ENCODE measurements at regions not wholly inside any gene's neighbourhood (a gene's known extent, or its start where the extent isn't known, plus 50 kb on each side); places are given as distances from the start of the nearest gene placed in this dataset.

GRCh38 chr17:34001246-34001645 lies 253.8 kb upstream of the CCL2 start:
- WGBS (ENCODE audit: insufficient coverage) = no CpG with 5 or more reads among the region's 2 CpGs
- no peak for TF ChIP-seq EZH2 (IDR thresholded peaks at IDR 0.05; ENCODE audit: borderline replicate concordance, insufficient read depth, low read depth, low read length, poor library complexity, severe bottlenecking)
- no peak for TF ChIP-seq CTCF (IDR thresholded peaks at IDR 0.05)
- no peak overlapping the region for H3K27ac Mint-ChIP-seq

DNA sequence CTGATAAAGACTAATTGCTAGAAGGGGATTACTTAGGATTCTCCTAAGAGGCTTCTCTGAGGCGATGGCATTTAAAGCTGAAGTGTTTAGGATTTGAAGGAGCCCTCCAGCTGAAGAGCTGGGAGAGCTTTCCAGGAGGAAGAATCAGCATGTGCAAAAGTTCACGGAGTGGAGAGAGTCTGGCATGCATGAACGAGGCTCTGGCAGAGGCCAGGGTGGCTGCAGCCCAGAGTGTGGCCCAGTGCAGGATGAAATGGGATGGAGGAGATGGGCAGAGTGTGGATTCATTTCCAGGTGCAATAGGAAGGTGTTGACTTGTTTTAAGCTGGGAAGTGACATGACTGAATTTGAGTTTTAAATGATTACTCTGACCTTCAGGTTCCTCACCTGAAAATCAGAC lies 249.0 kb upstream of the CCL2 start:
- H3K4me1 Mint-ChIP-seq = no peaks in the 10 kb centered on the region
- Histone ChIP-seq H3K4me2 (replicated peaks; ENCODE audit: low read depth, low read length, poor library complexity, severe bottlenecking) (no peak overlapping the region), H3K4me3 (ENCODE audit: control extremely low read depth in 1 of 5, extremely low read depth in 1 of 5, insufficient read depth in 1 of 5, low read depth in 2 of 5, low read length in 4 of 5) (no peak overlapping the region), H3K27me3 (replicated peaks in 1 of 4; ENCODE audit: control extremely low read depth in 1 of 4, control insufficient read depth in 3 of 4, insufficient read depth in 4 of 4, low read length in 3 of 4) (peaks cover 0 to 11% (median 0%) of the 10 kb centered on the region in 4 experiments), H3K36me3 (replicated peaks in 1 of 2; ENCODE audit: control extremely low read depth in 1 of 2, control insufficient read depth in 1 of 2, extremely low read depth in 1 of 2, insufficient read depth in 2 of 2, low read length in 1 of 2) (no peaks in the 10 kb centered on the region), H3K9me3 (ENCODE audit: control extremely low read depth in 1 of 3, control insufficient read depth in 2 of 3, insufficient read depth in 1 of 3, low read length in 2 of 3) (peaks cover 0 to 6% (median 5%) of the 10 kb centered on the region in 3 donors), H3K9ac (ENCODE audit: low read length) (no peak overlapping the region), H4K20me1 (ENCODE audit: control insufficient read depth, insufficient read depth, low read length, poor library complexity, severe bottlenecking) (no peaks in the 10 kb centered on the region), H2AFZ (ENCODE audit: insufficient read depth, low read depth, low read length, poor library complexity, severe bottlenecking) (no peak overlapping the region), H3K27ac (ENCODE audit: low read length in 2 of 2) (no peak overlapping the region), H3K4me1 (ENCODE audit: control insufficient read depth in 2 of 2, insufficient read depth in 2 of 2, low read length in 2 of 2) (no peaks in the 10 kb centered on the region), H3K79me2 (ENCODE audit: control insufficient read depth, insufficient read depth, low read length) (no peaks in the 10 kb centered on the region)
- ATAC-seq (ENCODE audit: low read depth) = no peak
- intact Hi-C loops (cut with micrococcal nuclease) = no loop called here
- DNase-seq = no peak
- H3K4me3 Mint-ChIP-seq = no peak overlapping the region
- H3K27ac Mint-ChIP-seq = no peak overlapping the region
- H3K9me3 Mint-ChIP-seq (ENCODE audit: insufficient read depth) = no peaks in the 10 kb centered on the region
- peaks cover 33% of the 10 kb centered on the region for H3K27me3 Mint-ChIP-seq
- 74% methylated on average over 3 of the region's 3 CpGs for WGBS (ENCODE audit: insufficient coverage)
- CTCF ChIA-PET = no interaction called here
- POLR2A ChIA-PET = no interaction called here
- no peak for TF ChIP-seq EZH2 (IDR thresholded peaks at IDR 0.05; ENCODE audit: borderline replicate concordance, insufficient read depth, low read depth, low read length, poor library complexity, severe bottlenecking)
- no peak for TF ChIP-seq CTCF (IDR thresholded peaks at IDR 0.05)

More at GRCh38 chr17:34001246-34001645, 253.8 kb upstream of the CCL2 start:
- POLR2A ChIA-PET = no interaction called here
- Histone ChIP-seq H3K9ac (ENCODE audit: low read length) (no peak overlapping the region), H3K4me1 (ENCODE audit: control insufficient read depth in 2 of 2, insufficient read depth in 2 of 2, low read length in 2 of 2) (no peaks in the 10 kb centered on the region), H3K36me3 (replicated peaks in 1 of 2; ENCODE audit: control extremely low read depth in 1 of 2, control insufficient read depth in 1 of 2, extremely low read depth in 1 of 2, insufficient read depth in 2 of 2, low read length in 1 of 2) (no peaks in the 10 kb centered on the region), H3K4me3 (ENCODE audit: control extremely low read depth in 1 of 5, extremely low read depth in 1 of 5, insufficient read depth in 1 of 5, low read depth in 2 of 5, low read length in 4 of 5) (no peak overlapping the region), H3K79me2 (ENCODE audit: control insufficient read depth, insufficient read depth, low read length) (no peaks in the 10 kb centered on the region), H3K9me3 (ENCODE audit: control extremely low read depth in 1 of 3, control insufficient read depth in 2 of 3, insufficient read depth in 1 of 3, low read length in 2 of 3) (peaks cover 0 to 13% (median 11%) of the 10 kb centered on the region in 3 donors), H3K4me2 (replicated peaks; ENCODE audit: low read depth, low read length, poor library complexity, severe bottlenecking) (no peak overlapping the region), H2AFZ (ENCODE audit: insufficient read depth, low read depth, low read length, poor library complexity, severe bottlenecking) (no peak overlapping the region), H3K27me3 (replicated peaks in 1 of 4; ENCODE audit: control extremely low read depth in 1 of 4, control insufficient read depth in 3 of 4, insufficient read depth in 4 of 4, low read length in 3 of 4) (peaks cover 0 to 5% (median 0%) of the 10 kb centered on the region in 4 experiments), H3K27ac (ENCODE audit: low read length in 2 of 2) (no peak overlapping the region), H4K20me1 (ENCODE audit: control insufficient read depth, insufficient read depth, low read length, poor library complexity, severe bottlenecking) (no peaks in the 10 kb centered on the region)
- intact Hi-C loops (cut with micrococcal nuclease) = no loop called here
- Mint-ChIP-seq H3K9me3 (ENCODE audit: insufficient read depth) (peaks cover 6% of the 10 kb centered on the region), H3K4me3 (no peak overlapping the region), H3K27me3 (peaks cover 36% of the 10 kb centered on the region), H3K4me1 (no peaks in the 10 kb centered on the region)
- DNase-seq (no peak), ATAC-seq (ENCODE audit: low read depth) (no peak)
- CTCF ChIA-PET = no interaction called here
